ENCODE measurements at regions not wholly inside any gene's neighbourhood (a gene's known extent, or its start where the extent isn't known, plus 50 kb on each side); places are given as distances from the start of the nearest gene placed in this dataset.

GRCh38 chr18:51862051-51862715 is 477.8 kb upstream of the DCC start:
- no peak for DNase-seq

GRCh38 chr18:51864219-51864965 is 475.6 kb upstream of the DCC start:
- no peak for DNase-seq

GRCh38 chr18:51865538-51865937 is 474.5 kb upstream of the DCC start:
- DNase-seq: no peak

GRCh38 chr18:51867767-51868166 is 472.2 kb upstream of the DCC start:
- no peak for DNase-seq

- DNase-seq: no peak
Observed at GRCh38 chr18:51878724-51879123, 461.3 kb upstream of the DCC start.

GRCh38 chr18:51879329-51879728 is 460.7 kb upstream of the DCC start:
- no peak for DNase-seq

GRCh38 chr18:51881394-51881793 is 458.6 kb upstream of the DCC start:
- no peak for DNase-seq

- no peak for DNase-seq
Observed at GRCh38 chr18:51884039-51884438, 456.0 kb upstream of the DCC start.

GRCh38 chr18:51890762-51891161 is 449.2 kb upstream of the DCC start:
- DNase-seq: no peak

- DNase-seq: no peak
Observed at GRCh38 chr18:51891876-51892275, 448.1 kb upstream of the DCC start.

GRCh38 chr18:51897884-51898283 is 442.1 kb upstream of the DCC start:
- no peak for DNase-seq

- no peak for DNase-seq
Observed at GRCh38 chr18:51907687-51908597, 432.1 kb upstream of the DCC start.

GRCh38 chr18:51908598-51908944 is 431.4 kb upstream of the DCC start:
- DNase-seq: no peak

- no peak for DNase-seq
Observed at GRCh38 chr18:51911584-51911983, 428.4 kb upstream of the DCC start.

- DNase-seq: no peak
Observed at GRCh38 chr18:51912381-51912780, 427.6 kb upstream of the DCC start.

- no peak for DNase-seq
Observed at GRCh38 chr18:51915176-51915575, 424.8 kb upstream of the DCC start.

GRCh38 chr18:51921862-51922261 is 418.1 kb upstream of the DCC start:
- DNase-seq: no peak

GRCh38 chr18:51933903-51934302 is 406.1 kb upstream of the DCC start:
- DNase-seq: no peak

- no peak for DNase-seq
Observed at GRCh38 chr18:51936115-51936514, 403.9 kb upstream of the DCC start.

GRCh38 chr18:51941999-51942398 is 398.0 kb upstream of the DCC start:
- no peak for DNase-seq

GRCh38 chr18:51943281-51943680 is 396.7 kb upstream of the DCC start:
- no peak for DNase-seq

- DNase-seq: no peak
Observed at GRCh38 chr18:51946946-51947345, 393.1 kb upstream of the DCC start.

- DNase-seq: no peak
Observed at GRCh38 chr18:51952844-51953243, 387.2 kb upstream of the DCC start.

- no peak for DNase-seq
Observed at GRCh38 chr18:51953521-51953920, 386.5 kb upstream of the DCC start.

Data from AML-193 (cell line).